Esophagus squamous epithelium (tissue), 4 donors: ENCODE measurements at regions not wholly inside any gene's neighbourhood (a gene's known extent, or its start where the extent isn't known, plus 50 kb on each side); places are given as distances from the start of the nearest gene placed in this dataset.

ENCODE experiments used
- POLR2A ChIP-seq, 4 donors: fragments of 450-650 bp; IDR thresholded peaks; one replicate each; pipeline ENCODE4 v1.6.1; 2017; ENCODE audit warnings: antibody characterized with exemption in 4 of 4, mild to moderate bottlenecking in 4 of 4, moderate library complexity in 3 of 4
- TF ChIP-seq, protein P1 (sequence below), 6 experiments: fragments of 450-650 bp in 4 of 6; fragments of 200-600 bp in 2 of 6; sonication (generic) in 2 of 6; IDR thresholded peaks; one replicate each; pipeline ENCODE4 v1.5.1; 2016 to 2019; ENCODE audit warnings: antibody characterized with exemption in 6 of 6, mild to moderate bottlenecking in 4 of 6, moderate library complexity in 4 of 6

DNA sequence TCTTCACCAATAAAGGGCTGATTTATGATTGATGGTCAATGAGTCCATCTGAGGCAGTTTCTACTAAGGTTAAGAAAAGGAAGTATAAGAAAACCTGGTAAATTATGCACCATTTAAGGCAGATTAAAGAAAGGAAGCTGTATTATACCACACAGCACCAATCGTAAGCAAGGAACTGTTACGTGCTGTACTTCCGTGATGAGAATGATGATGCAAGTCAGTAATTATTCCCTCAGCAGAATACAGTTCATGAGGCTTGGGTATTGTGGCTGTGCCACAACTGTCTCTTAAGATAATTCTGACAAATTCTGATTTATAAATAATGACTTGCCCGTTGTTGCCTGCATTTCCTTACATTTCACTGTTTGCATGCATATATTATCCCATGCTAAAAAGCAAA, 699.0 kb downstream of the HDGFL1 start:
- TF ChIP-seq, protein P1, sequence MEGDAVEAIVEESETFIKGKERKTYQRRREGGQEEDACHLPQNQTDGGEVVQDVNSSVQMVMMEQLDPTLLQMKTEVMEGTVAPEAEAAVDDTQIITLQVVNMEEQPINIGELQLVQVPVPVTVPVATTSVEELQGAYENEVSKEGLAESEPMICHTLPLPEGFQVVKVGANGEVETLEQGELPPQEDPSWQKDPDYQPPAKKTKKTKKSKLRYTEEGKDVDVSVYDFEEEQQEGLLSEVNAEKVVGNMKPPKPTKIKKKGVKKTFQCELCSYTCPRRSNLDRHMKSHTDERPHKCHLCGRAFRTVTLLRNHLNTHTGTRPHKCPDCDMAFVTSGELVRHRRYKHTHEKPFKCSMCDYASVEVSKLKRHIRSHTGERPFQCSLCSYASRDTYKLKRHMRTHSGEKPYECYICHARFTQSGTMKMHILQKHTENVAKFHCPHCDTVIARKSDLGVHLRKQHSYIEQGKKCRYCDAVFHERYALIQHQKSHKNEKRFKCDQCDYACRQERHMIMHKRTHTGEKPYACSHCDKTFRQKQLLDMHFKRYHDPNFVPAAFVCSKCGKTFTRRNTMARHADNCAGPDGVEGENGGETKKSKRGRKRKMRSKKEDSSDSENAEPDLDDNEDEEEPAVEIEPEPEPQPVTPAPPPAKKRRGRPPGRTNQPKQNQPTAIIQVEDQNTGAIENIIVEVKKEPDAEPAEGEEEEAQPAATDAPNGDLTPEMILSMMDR (IDR thresholded peaks at IDR 0.05) = no peak
- TF ChIP-seq POLR2A (IDR thresholded peaks at IDR 0.05) = no peak
